HepG2 (cell line): ENCODE measurements at regions not wholly inside any gene's neighbourhood (a gene's known extent, or its start where the extent isn't known, plus 50 kb on each side); places are given as distances from the start of the nearest gene placed in this dataset.

ENCODE experiments used
- ATAC-seq: fragments of 200-7000 bp; cut with Tn5 transposase; 3 replicates; pipeline ENCODE4 v1.9.1; 2020; ENCODE audit warnings: mild to moderate bottlenecking, moderate library complexity
- BruUV-seq: library from RNA; stranded (reverse); fragments of 400-500 nt; replicated peaks from 2 replicates; lab custom pipeline; 2021; lab: Mats Ljungman, UMichigan
- CTCF ChIA-PET: fragments of 300-600 bp; formaldehyde crosslinking; extraction: SDS; loops from one replicate; lab custom pipeline; 2021; ENCODE audit warnings: low total read pairs, inconsistent platforms, low intra/inter-chr PET ratio; lab: Yijun Ruan, JAX
- POLR2A ChIA-PET: fragments of 350-600 bp; sonication (Branson Sonifier 250); formaldehyde crosslinking; loops from one replicate; lab custom pipeline; 2020; ENCODE audit warnings: antibody characterized with exemption, inconsistent platforms; lab: Yijun Ruan, JAX
- DNase-seq: peaks from one replicate; pipeline ENCODE4 v3.0.0-alpha.2; 2015; ENCODE audit warnings: low spot score
- FAIRE-seq: peaks from 3 replicates; lab custom pipeline; 2011; peaks lifted over from hg19 to GRCh38; lab: Jason Lieb, UNC
- H2AFZ ChIP-seq: one replicate; pipeline ENCODE4 v1.6.1; 2011; ENCODE audit warnings: low read length, inconsistent platforms
- H3K27ac ChIP-seq: fragments of 300-600 bp; 3 replicates; pipeline ENCODE4 v1.8.0; 2011; ENCODE audit warnings: mixed run types, mild to moderate bottlenecking, mixed read lengths, low read length, inconsistent platforms; ENCODE audit not compliant: insufficient read depth; ENCODE audit errors: extremely low read length
- H3K27me3 ChIP-seq, 2 experiments: fragments of 200-600 bp in 1 of 2; 2 replicates in 1 of 2; 3 replicates in 1 of 2; pipeline versions ENCODE4 v1.6.0 to v1.8.0; 2011; ENCODE audit warnings: low read length in 2 of 2, mild to moderate bottlenecking in 2 of 2, moderate library complexity in 2 of 2, inconsistent platforms in 1 of 2; ENCODE audit not compliant: insufficient read depth in 2 of 2, control insufficient read depth in 1 of 2
- H3K36me3 ChIP-seq, 2 experiments: fragments of 200-600 bp in 1 of 2; replicated peaks in 1 of 2; 2 replicates in 1 of 2; 3 replicates in 1 of 2; pipeline versions ENCODE4 v1.5.1 to v1.8.0; 2011; ENCODE audit warnings: low read length in 2 of 2, inconsistent platforms in 1 of 2; ENCODE audit not compliant: insufficient read depth in 2 of 2, control insufficient read depth in 1 of 2
- H3K4me1 ChIP-seq: 2 replicates; pipeline ENCODE4 v1.5.1; 2012; ENCODE audit warnings: low read length, inconsistent platforms; ENCODE audit not compliant: insufficient read depth
- H3K4me2 ChIP-seq: 2 replicates; pipeline ENCODE4 v1.6.0; 2011; ENCODE audit warnings: low read depth, low read length, inconsistent platforms
- H3K4me3 ChIP-seq, 3 experiments: fragments of 200-600 bp in 1 of 3; sonication (generic), shearing (Covaris generic) in 1 of 3; replicated peaks in 1 of 3; 2 replicates each; pipeline ENCODE4 v1.5.1; 2011 to 2016; ENCODE audit warnings: low read length in 3 of 3, inconsistent platforms in 2 of 3, low read depth in 2 of 3, mild to moderate bottlenecking in 2 of 3, control low read depth in 1 of 3, mixed read lengths in 1 of 3; ENCODE audit not compliant: insufficient read depth in 1 of 3
- H3K79me2 ChIP-seq: one replicate; pipeline ENCODE4 v1.6.1; 2011; ENCODE audit warnings: low read length, inconsistent platforms; ENCODE audit not compliant: insufficient read depth
- H3K9ac ChIP-seq: 2 replicates; pipeline ENCODE4 v1.6.0; 2011; ENCODE audit warnings: mild to moderate bottlenecking, low read depth, low read length, inconsistent platforms; ENCODE audit not compliant: insufficient read depth
- H3K9me3 ChIP-seq: 2 replicates; pipeline ENCODE4 v1.5.1; 2012; ENCODE audit warnings: mild to moderate bottlenecking, low read length
- H4K20me1 ChIP-seq: 2 replicates; pipeline ENCODE4 v1.6.0; 2011; ENCODE audit warnings: inconsistent platforms, mild to moderate bottlenecking, low read length, moderate library complexity; ENCODE audit not compliant: insufficient read depth
- LRRFIP1 ChIP-seq: sonication (generic); formaldehyde crosslinking; conservative IDR thresholded peaks from 2 replicates; pipeline ENCODE4 v1.4.0; 2020; ENCODE audit warnings: missing genetic modification reagents
- MATR3 ChIP-seq: sonication (generic); formaldehyde crosslinking; IDR thresholded peaks from 2 replicates; pipeline ENCODE4 v1.4.0; 2020; ENCODE audit warnings: missing genetic modification reagents
- MXD1 ChIP-seq: sonication (generic); formaldehyde crosslinking; IDR thresholded peaks from 2 replicates; pipeline ENCODE4 v1.4.0; 2020; ENCODE audit warnings: mild to moderate bottlenecking, missing genetic modification reagents
- MZF1 ChIP-seq: sonication (generic); formaldehyde crosslinking; IDR thresholded peaks from 2 replicates; pipeline ENCODE4 v1.8.1; 2023; ENCODE audit warnings: mild to moderate bottlenecking, missing genetic modification reagents, borderline replicate concordance
- SNRNP70 ChIP-seq: fragments of 200-400 bp; formaldehyde crosslinking; IDR thresholded peaks from 2 replicates; pipeline ENCODE4 v1.6.1; 2017; ENCODE audit warnings: mild to moderate bottlenecking, low read depth, low read length, moderate library complexity
- TOPORS ChIP-seq: sonication (generic); formaldehyde crosslinking; IDR thresholded peaks from 2 replicates; pipeline ENCODE4 v1.8.0; 2023; ENCODE audit warnings: mild to moderate bottlenecking, missing genetic modification reagents
- ZFX ChIP-seq: sonication (generic); formaldehyde crosslinking; IDR thresholded peaks from 2 replicates; pipeline ENCODE4 v1.4.0; 2020; ENCODE audit warnings: mild to moderate bottlenecking, low read depth, missing genetic modification reagents, moderate library complexity
- ZNF660 ChIP-seq: sonication (generic); formaldehyde crosslinking; IDR thresholded peaks from 2 replicates; pipeline ENCODE4 v1.5.1; 2020; ENCODE audit warnings: mild to moderate bottlenecking, low read depth, missing genetic modification reagents, borderline replicate concordance
- in situ Hi-C: cut with HindIII; loops from 2 replicates; pipeline ENCODE4 v1.10.0; 2017; ENCODE audit warnings: low pct_unique_long_range_greater_than_20kb; ENCODE audit not compliant: extremely low pct_ligation_motif_present
- intact Hi-C: fragments of 100-400 bp; cut with micrococcal nuclease; formaldehyde crosslinking; loops from one replicate; pipeline ENCODE4 v1.10.0; 2022; ENCODE audit not compliant: unreplicated experiment

- no peaks in the 10 kb centered on the region for H3K9me3 ChIP-seq
- no peak for FAIRE-seq
- H3K4me2 ChIP-seq: no peak overlapping the region
- TF ChIP-seq TOPORS (no peak), ZNF660 (CRISPR knock-in tag) (no peak), MZF1 (CRISPR knock-in tag) (no peak), MATR3 (CRISPR knock-in tag) (no peak), LRRFIP1 (CRISPR knock-in tag) (no peak), ZFX (CRISPR knock-in tag) (no peak), SNRNP70 (no peak), MXD1 (CRISPR knock-in tag) (no peak)
- no peaks in the 10 kb centered on the region for H3K27me3 ChIP-seq
- ChIA-PET CTCF (no interaction called here), POLR2A (no interaction called here)
- H3K9ac ChIP-seq: no peak overlapping the region
- BruUV-seq: no TSS peak
- no peak for ATAC-seq
- no peaks in the 10 kb centered on the region for H4K20me1 ChIP-seq
- H3K4me1 ChIP-seq: no peaks in the 10 kb centered on the region
- no peaks in the 10 kb centered on the region for H3K79me2 ChIP-seq
- H3K27ac ChIP-seq: no peak overlapping the region
- intact Hi-C loops: no loop called here
- H2AFZ ChIP-seq: no peak overlapping the region
- DNase-seq: no peak
- no peak overlapping the region for H3K4me3 ChIP-seq
- in situ Hi-C loops: no loop called here
- no peaks in the 10 kb centered on the region for H3K36me3 ChIP-seq
Measured at GRCh38 chr4:98816386-98816785, 112.5 kb downstream of the EIF4E start.
